Lung (tissue), 11 donors: ENCODE measurements at regions not wholly inside any gene's neighbourhood (a gene's known extent, or its start where the extent isn't known, plus 50 kb on each side); places are given as distances from the start of the nearest gene placed in this dataset.

ENCODE experiments used
- ATAC-seq: fragments of 200-7000 bp; cut with Tn5 transposase; one replicate; pipeline ENCODE4 v1.9.1; 2020; ENCODE audit warnings: moderate number of reproducible peaks; ENCODE audit not compliant: insufficient read depth, low FRiP score
- DNase-seq, 3 donors: peaks; one replicate each; pipeline ENCODE4 v3.0.0-alpha.2; 2013 to 2017
- H3K27ac ChIP-seq, 2 donors: one replicate each; pipeline ENCODE4 v1.5.1; 2013; ENCODE audit warnings: mild to moderate bottlenecking in 2 of 2, moderate library complexity in 2 of 2, control low read depth in 1 of 2, inconsistent platforms in 1 of 2, low read depth in 1 of 2, low read length in 1 of 2
- H3K27me3 ChIP-seq, 3 donors: one replicate each; pipeline ENCODE4 v1.5.1; 2013; ENCODE audit warnings: low read length in 2 of 3; ENCODE audit not compliant: control insufficient read depth in 3 of 3, insufficient read depth in 3 of 3
- H3K36me3 ChIP-seq, 4 donors: one replicate each; pipeline ENCODE4 v1.5.1; 2013; ENCODE audit warnings: low read length in 4 of 4, mild to moderate bottlenecking in 1 of 4, moderate library complexity in 1 of 4; ENCODE audit not compliant: control insufficient read depth in 4 of 4, insufficient read depth in 4 of 4
- H3K4me1 ChIP-seq, 5 donors: one replicate each; pipeline ENCODE4 v1.5.1; 2013; ENCODE audit warnings: low read length in 5 of 5, mild to moderate bottlenecking in 2 of 5, moderate library complexity in 1 of 5; ENCODE audit not compliant: control insufficient read depth in 5 of 5, insufficient read depth in 5 of 5
- H3K4me3 ChIP-seq: one replicate; pipeline ENCODE4 v1.5.1; 2013; ENCODE audit warnings: mild to moderate bottlenecking, control low read depth, moderate library complexity
- H3K9ac ChIP-seq, 2 donors: one replicate each; pipeline ENCODE4 v1.5.1; 2013; ENCODE audit warnings: low read length in 2 of 2, control low read depth in 1 of 2; ENCODE audit not compliant: insufficient read depth in 1 of 2
- H3K9me3 ChIP-seq, 4 donors: one replicate each; pipeline ENCODE4 v1.5.1; 2013; ENCODE audit warnings: low read length in 3 of 4, mild to moderate bottlenecking in 1 of 4, moderate library complexity in 1 of 4; ENCODE audit not compliant: control insufficient read depth in 4 of 4, insufficient read depth in 3 of 4
- CTCF ChIP-seq: IDR thresholded peaks from 2 replicates; pipeline ENCODE4 v1.5.1; 2012; ENCODE audit warnings: mild to moderate bottlenecking; ENCODE audit errors: control extremely low read depth, extremely low read depth
- WGBS, 2 donors: extraction: QIAGEN DNeasy Blood & Tissue Kit; methylation state at CpG; one replicate each; pipeline ENCODE4 v1.1.7; 2013; 5-methylcytosine and 5-hydroxymethylcytosine counted together
- donor health status: control.
- donor health status: control.
- donor health status: Bipolar disorder and iron deficiency.
- donor health status: healthy.
- donor health status: DM: yes; HTN: yes; CAD: no.

- H3K36me3 ChIP-seq: no peaks in the 10 kb centered on the region
- no peaks in the 10 kb centered on the region for H3K4me1 ChIP-seq
- H3K4me3 ChIP-seq: no peak overlapping the region
- peaks cover 0 to 2% (median 0%) of the 10 kb centered on the region in 4 donors for H3K9me3 ChIP-seq
- TF ChIP-seq CTCF: no peak
- H3K9ac ChIP-seq: no peak overlapping the region
- 91% methylated on average over 10 of the region's 10 CpGs for WGBS, 2 donors
- H3K27me3 ChIP-seq: peaks cover 0 to 2% (median 0%) of the 10 kb centered on the region in 3 donors
- no peak for ATAC-seq
- DNase-seq: no peak
- no peak overlapping the region for H3K27ac ChIP-seq
Measured at GRCh38 chr3:45319231-45319995, 69.0 kb upstream of the LARS2 start.

- Histone ChIP-seq H3K27me3 (peaks cover 0 to 2% (median 0%) of the 10 kb centered on the region in 3 donors), H3K9ac (no peak overlapping the region), H3K4me3 (no peak overlapping the region), H3K9me3 (peaks cover 0 to 2% (median 0%) of the 10 kb centered on the region in 4 donors), H3K36me3 (no peaks in the 10 kb centered on the region), H3K27ac (no peak overlapping the region), H3K4me1 (no peaks in the 10 kb centered on the region)
- 89 to 94% methylated on average over 3 of the region's 3 CpGs for WGBS, 2 donors
- ATAC-seq: no peak
- no peak for DNase-seq
- no peak for TF ChIP-seq CTCF
Measured at GRCh38 chr3:45319996-45320305, 68.4 kb upstream of the LARS2 start.

- peaks cover 0 to 2% (median 0%) of the 10 kb centered on the region in 4 donors for H3K9me3 ChIP-seq
- H3K36me3 ChIP-seq: no peaks in the 10 kb centered on the region
- H3K4me3 ChIP-seq: no peak overlapping the region
- 56 to 65% methylated on average over 5 of the region's 5 CpGs for whole genome bisulfite sequencing, 2 donors
- peaks cover 0 to 2% (median 0%) of the 10 kb centered on the region in 3 donors for H3K27me3 ChIP-seq
- TF ChIP-seq CTCF: no peak
- no peak for DNase-seq
- no peak for ATAC-seq
- no peak overlapping the region for H3K27ac ChIP-seq
- H3K9ac ChIP-seq: no peak overlapping the region
- H3K4me1 ChIP-seq: no peaks in the 10 kb centered on the region
Measured at GRCh38 chr3:45320986-45321385, 67.4 kb upstream of the LARS2 start.
